Activated T-helper 2 cell treated with anti-CD3 and anti-CD28 coated beads, Interferon-gamma antibody, Interleukin-2, Interleukin-4, amounts not matched to agents 10 μg/mL and 5 μg/mL and 100 μg/mL, durations not matched to agents 14 hours and 24 hours and 36 hours (primary cell): ENCODE measurements at regions not wholly inside any gene's neighbourhood (a gene's known extent, or its start where the extent isn't known, plus 50 kb on each side); places are given as distances from the start of the nearest gene placed in this dataset.
"Not testable (repeated sequence)": the region's sequence is repeated elsewhere in the genome, so short reads cannot be mapped to it uniquely, and the experiment has no call there.

Source experiments
- DNase-seq: peaks from one replicate; pipeline ENCODE4 v3.0.0; 2021; ENCODE audit warnings: low spot score
- H3K27ac Mint-ChIP-seq: one replicate; pipeline ENCODE4 v1.8.0; 2021; ENCODE audit warnings: mixed read lengths
- H3K27me3 Mint-ChIP-seq: one replicate; pipeline ENCODE4 v1.8.0; 2021; ENCODE audit warnings: low read depth, mixed read lengths
- H3K36me3 Mint-ChIP-seq: one replicate; pipeline ENCODE4 v1.8.0; 2021; ENCODE audit warnings: low read depth, mixed read lengths
- H3K4me1 Mint-ChIP-seq: one replicate; pipeline ENCODE4 v1.8.0; 2021; ENCODE audit warnings: low read depth, mixed read lengths
- H3K4me3 Mint-ChIP-seq: one replicate; pipeline ENCODE4 v1.8.0; 2021; ENCODE audit warnings: low read depth, mild to moderate bottlenecking, moderate library complexity, mixed read lengths
- H3K9me3 Mint-ChIP-seq: one replicate; pipeline ENCODE4 v1.8.0; 2021; ENCODE audit warnings: mixed read lengths
- intact Hi-C: fragments of 100-400 bp; cut with micrococcal nuclease; formaldehyde crosslinking; loops from one replicate; pipeline ENCODE4 v1.15.1; 2023

GRCh38 chr3:82114589-82114988, 353.1 kb upstream of the GBE1 start:
- no peak overlapping the region for H3K4me3 Mint-ChIP-seq
- no peak overlapping the region for H3K27ac Mint-ChIP-seq
- H3K27me3 Mint-ChIP-seq, result no peaks in the 10 kb centered on the region
- H3K4me1 Mint-ChIP-seq, result no peaks in the 10 kb centered on the region
- H3K9me3 Mint-ChIP-seq, result peaks cover 29% of the 10 kb centered on the region
- no peak for DNase-seq
- H3K36me3 Mint-ChIP-seq, result no peaks in the 10 kb centered on the region
- intact Hi-C loops, result no loop called here

GRCh38 chr3:82110721-82111120, 349.3 kb upstream of the GBE1 start:
- DNase-seq, H3K27ac Mint-ChIP-seq, H3K4me3 Mint-ChIP-seq, H3K27me3 Mint-ChIP-seq, intact Hi-C loops, H3K36me3 Mint-ChIP-seq, H3K4me1 Mint-ChIP-seq: not testable (repeated sequence)
- peaks cover 25% of the 10 kb centered on the region for H3K9me3 Mint-ChIP-seq

GRCh38 chr3:82103241-82103640, 341.8 kb upstream of the GBE1 start:
- Mint-ChIP-seq H3K4me1 (no peaks in the 10 kb centered on the region), H3K9me3 (no peaks in the 10 kb centered on the region), H3K27ac (no peak overlapping the region), H3K4me3 (no peak overlapping the region), H3K27me3 (no peaks in the 10 kb centered on the region), H3K36me3 (no peaks in the 10 kb centered on the region)
- intact Hi-C loops, result no loop called here
- DNase-seq, result no peak

- Mint-ChIP-seq H3K9me3 (no peaks in the 10 kb centered on the region), H3K36me3 (no peaks in the 10 kb centered on the region), H3K27ac (no peak overlapping the region), H3K4me3 (no peak overlapping the region), H3K27me3 (no peaks in the 10 kb centered on the region), H3K4me1 (no peaks in the 10 kb centered on the region)
- intact Hi-C loops, result no loop called here
- DNase-seq, result no peak
These were observed 338.9 kb upstream of the GBE1 start for GRCh38 chr3:82100378-82100777.

GRCh38 chr3:82093641-82094040, 332.2 kb upstream of the GBE1 start:
- H3K27ac Mint-ChIP-seq, result no peak overlapping the region
- intact Hi-C loops, result no loop called here
- H3K36me3 Mint-ChIP-seq, result no peaks in the 10 kb centered on the region
- no peak overlapping the region for H3K4me3 Mint-ChIP-seq
- DNase-seq, result no peak
- H3K27me3 Mint-ChIP-seq, result no peaks in the 10 kb centered on the region
- no peaks in the 10 kb centered on the region for H3K9me3 Mint-ChIP-seq
- no peaks in the 10 kb centered on the region for H3K4me1 Mint-ChIP-seq

GRCh38 chr3:82088749-82089148, 327.3 kb upstream of the GBE1 start:
- no peaks in the 10 kb centered on the region for H3K4me1 Mint-ChIP-seq
- H3K4me3 Mint-ChIP-seq, result no peak overlapping the region
- intact Hi-C loops, result no loop called here
- no peak overlapping the region for H3K27ac Mint-ChIP-seq
- no peak for DNase-seq
- no peaks in the 10 kb centered on the region for H3K36me3 Mint-ChIP-seq
- no peaks in the 10 kb centered on the region for H3K9me3 Mint-ChIP-seq
- H3K27me3 Mint-ChIP-seq, result no peaks in the 10 kb centered on the region

GRCh38 chr3:82087958-82088357, 326.5 kb upstream of the GBE1 start:
- intact Hi-C loops, result no loop called here
- no peak for DNase-seq
- Mint-ChIP-seq H3K27me3 (no peaks in the 10 kb centered on the region), H3K4me3 (no peak overlapping the region), H3K36me3 (no peaks in the 10 kb centered on the region), H3K4me1 (no peaks in the 10 kb centered on the region), H3K27ac (no peak overlapping the region), H3K9me3 (no peaks in the 10 kb centered on the region)

GRCh38 chr3:82085851-82086475, 324.5 kb upstream of the GBE1 start:
- Mint-ChIP-seq H3K27me3 (no peaks in the 10 kb centered on the region), H3K36me3 (no peaks in the 10 kb centered on the region), H3K4me1 (no peaks in the 10 kb centered on the region), H3K27ac (no peak overlapping the region), H3K9me3 (no peaks in the 10 kb centered on the region), H3K4me3 (no peak overlapping the region)
- intact Hi-C loops, result no loop called here
- DNase-seq, result no peak

- DNase-seq, result no peak
- Mint-ChIP-seq H3K36me3 (no peaks in the 10 kb centered on the region), H3K4me1 (no peaks in the 10 kb centered on the region), H3K9me3 (no peaks in the 10 kb centered on the region), H3K27ac (no peak overlapping the region), H3K27me3 (no peaks in the 10 kb centered on the region), H3K4me3 (no peak overlapping the region)
- intact Hi-C loops, result no loop called here
These were observed 323.9 kb upstream of the GBE1 start for GRCh38 chr3:82085356-82085755.

- Mint-ChIP-seq H3K36me3 (no peaks in the 10 kb centered on the region), H3K9me3 (no peaks in the 10 kb centered on the region), H3K4me3 (no peak overlapping the region), H3K4me1 (no peaks in the 10 kb centered on the region), H3K27me3 (no peaks in the 10 kb centered on the region), H3K27ac (no peak overlapping the region)
- DNase-seq, result no peak
- intact Hi-C loops, result no loop called here
These were observed 323.4 kb upstream of the GBE1 start for GRCh38 chr3:82084824-82085223.

- no peak for DNase-seq
- Mint-ChIP-seq H3K27ac (no peak overlapping the region), H3K4me1 (no peaks in the 10 kb centered on the region), H3K27me3 (no peaks in the 10 kb centered on the region), H3K36me3 (no peaks in the 10 kb centered on the region), H3K9me3 (no peaks in the 10 kb centered on the region), H3K4me3 (no peak overlapping the region)
- intact Hi-C loops, result no loop called here
These were observed 321.4 kb upstream of the GBE1 start for GRCh38 chr3:82082796-82083195.

- Mint-ChIP-seq H3K4me3 (no peak overlapping the region), H3K9me3 (no peaks in the 10 kb centered on the region), H3K27ac (no peak overlapping the region), H3K27me3 (no peaks in the 10 kb centered on the region), H3K4me1 (no peaks in the 10 kb centered on the region), H3K36me3 (no peaks in the 10 kb centered on the region)
- no peak for DNase-seq
- intact Hi-C loops, result no loop called here
These were observed 319.9 kb upstream of the GBE1 start for GRCh38 chr3:82081351-82081750.

GRCh38 chr3:82080792-82081191, 319.3 kb upstream of the GBE1 start:
- Mint-ChIP-seq H3K36me3 (no peaks in the 10 kb centered on the region), H3K9me3 (no peaks in the 10 kb centered on the region), H3K4me1 (no peaks in the 10 kb centered on the region), H3K27ac (no peak overlapping the region), H3K27me3 (no peaks in the 10 kb centered on the region), H3K4me3 (no peak overlapping the region)
- no peak for DNase-seq
- intact Hi-C loops, result no loop called here

GRCh38 chr3:82080261-82080660, 318.8 kb upstream of the GBE1 start:
- H3K27ac Mint-ChIP-seq, result no peak overlapping the region
- no peaks in the 10 kb centered on the region for H3K9me3 Mint-ChIP-seq
- no peaks in the 10 kb centered on the region for H3K27me3 Mint-ChIP-seq
- H3K4me1 Mint-ChIP-seq, result no peaks in the 10 kb centered on the region
- intact Hi-C loops, result no loop called here
- no peak for DNase-seq
- H3K4me3 Mint-ChIP-seq, result no peak overlapping the region
- no peaks in the 10 kb centered on the region for H3K36me3 Mint-ChIP-seq
